GM13976 (cell line): ENCODE measurements at regions not wholly inside any gene's neighbourhood (a gene's known extent, or its start where the extent isn't known, plus 50 kb on each side); places are given as distances from the start of the nearest gene placed in this dataset.

Source experiments
- DNase-seq: peaks from one replicate; pipeline ENCODE4 v3.0.0; 2012; ENCODE audit warnings: low spot score
- in situ Hi-C: fragments of 300-500 bp; cut with MboI; formaldehyde crosslinking; loops from one replicate; pipeline ENCODE4 v1.12.0; 2022; ENCODE audit warnings: low sequenced_read_pairs, mixed read lengths, inconsistent platforms; ENCODE audit not compliant: unreplicated experiment
- TF ChIP-seq, protein P1 (sequence below): IDR thresholded peaks from 2 replicates; pipeline ENCODE4 v1.5.1; 2012; ENCODE audit warnings: borderline replicate concordance, mild to moderate bottlenecking; ENCODE audit not compliant: insufficient read depth; ENCODE audit errors: extremely low read depth, missing control alignments, control extremely low read depth

- in situ Hi-C loops: loop anchor here (5.0 to 10.0 kb wide), 2 partner anchors 250 to 312 kb away; no protein-coding TSS in a partner anchor
- DNase-seq: no peak
- TF ChIP-seq, protein P1, sequence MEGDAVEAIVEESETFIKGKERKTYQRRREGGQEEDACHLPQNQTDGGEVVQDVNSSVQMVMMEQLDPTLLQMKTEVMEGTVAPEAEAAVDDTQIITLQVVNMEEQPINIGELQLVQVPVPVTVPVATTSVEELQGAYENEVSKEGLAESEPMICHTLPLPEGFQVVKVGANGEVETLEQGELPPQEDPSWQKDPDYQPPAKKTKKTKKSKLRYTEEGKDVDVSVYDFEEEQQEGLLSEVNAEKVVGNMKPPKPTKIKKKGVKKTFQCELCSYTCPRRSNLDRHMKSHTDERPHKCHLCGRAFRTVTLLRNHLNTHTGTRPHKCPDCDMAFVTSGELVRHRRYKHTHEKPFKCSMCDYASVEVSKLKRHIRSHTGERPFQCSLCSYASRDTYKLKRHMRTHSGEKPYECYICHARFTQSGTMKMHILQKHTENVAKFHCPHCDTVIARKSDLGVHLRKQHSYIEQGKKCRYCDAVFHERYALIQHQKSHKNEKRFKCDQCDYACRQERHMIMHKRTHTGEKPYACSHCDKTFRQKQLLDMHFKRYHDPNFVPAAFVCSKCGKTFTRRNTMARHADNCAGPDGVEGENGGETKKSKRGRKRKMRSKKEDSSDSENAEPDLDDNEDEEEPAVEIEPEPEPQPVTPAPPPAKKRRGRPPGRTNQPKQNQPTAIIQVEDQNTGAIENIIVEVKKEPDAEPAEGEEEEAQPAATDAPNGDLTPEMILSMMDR: no peak
Measured at GRCh38 chr12:15272376-15272775, 49.9 kb upstream of the PTPRO start.
